ENCODE measurements at regions not wholly inside any gene's neighbourhood (a gene's known extent, or its start where the extent isn't known, plus 50 kb on each side); places are given as distances from the start of the nearest gene placed in this dataset.

GRCh38 chr13:63414247-63414646 lies 1998.6 kb upstream of the PCDH20 start:
- H3K27ac ChIP-seq = no peak overlapping the region
- H3K4me2 ChIP-seq = no peak overlapping the region
- no peaks in the 10 kb centered on the region for H3K36me3 ChIP-seq
- no peak overlapping the region for H3K4me3 ChIP-seq
- TF ChIP-seq Cebpa-rat (IDR thresholded peaks at IDR 0.05) = no peak
- H3K27me3 ChIP-seq = no peaks in the 10 kb centered on the region
- H3K9ac ChIP-seq = no peak overlapping the region
- no peaks in the 10 kb centered on the region for H4K20me1 ChIP-seq
- H3K9me3 ChIP-seq = no peaks in the 10 kb centered on the region
- no peaks in the 10 kb centered on the region for H3K4me1 ChIP-seq

- no peak overlapping the region for H3K4me2 ChIP-seq
These were observed 1994.2 kb upstream of the PCDH20 start for GRCh38 chr13:63409791-63410351.

GRCh38 chr13:63408331-63409189 lies 1992.9 kb upstream of the PCDH20 start:
- TF ChIP-seq Cebpa-rat (IDR thresholded peaks at IDR 0.05) = no peak
- no peak overlapping the region for H3K4me2 ChIP-seq
- no peak overlapping the region for H3K9ac ChIP-seq
- H3K27ac ChIP-seq = no peak overlapping the region
- no peaks in the 10 kb centered on the region for H3K27me3 ChIP-seq
- H3K9me3 ChIP-seq = no peaks in the 10 kb centered on the region
- H4K20me1 ChIP-seq = no peaks in the 10 kb centered on the region
- H3K36me3 ChIP-seq = no peaks in the 10 kb centered on the region
- no peak overlapping the region for H3K4me3 ChIP-seq
- H3K4me1 ChIP-seq = no peaks in the 10 kb centered on the region

More at GRCh38 chr13:63409791-63410351, 1994.2 kb upstream of the PCDH20 start:
- H3K9me3 ChIP-seq = no peaks in the 10 kb centered on the region
- H3K36me3 ChIP-seq = no peaks in the 10 kb centered on the region
- no peak overlapping the region for H3K4me3 ChIP-seq
- no peak for TF ChIP-seq Cebpa-rat (IDR thresholded peaks at IDR 0.05)
- H3K27ac ChIP-seq = no peak overlapping the region
- no peak overlapping the region for H3K9ac ChIP-seq
- H3K27me3 ChIP-seq = no peaks in the 10 kb centered on the region
- no peaks in the 10 kb centered on the region for H4K20me1 ChIP-seq
- H3K4me1 ChIP-seq = no peaks in the 10 kb centered on the region

- Histone ChIP-seq H4K20me1 (no peaks in the 10 kb centered on the region), H3K9me3 (no peaks in the 10 kb centered on the region), H3K36me3 (no peaks in the 10 kb centered on the region), H3K27me3 (no peaks in the 10 kb centered on the region), H3K27ac (no peak overlapping the region), H3K4me3 (no peak overlapping the region), H3K4me1 (no peaks in the 10 kb centered on the region), H3K4me2 (no peak overlapping the region), H3K9ac (no peak overlapping the region)
- TF ChIP-seq Cebpa-rat (IDR thresholded peaks at IDR 0.05) = no peak
These were observed 1988.1 kb upstream of the PCDH20 start for GRCh38 chr13:63403733-63404132.

- Histone ChIP-seq H3K36me3 (no peaks in the 10 kb centered on the region), H4K20me1 (no peaks in the 10 kb centered on the region), H3K27ac (no peak overlapping the region), H3K9me3 (no peaks in the 10 kb centered on the region), H3K4me3 (no peak overlapping the region), H3K9ac (no peak overlapping the region), H3K4me1 (no peaks in the 10 kb centered on the region), H3K27me3 (no peaks in the 10 kb centered on the region), H3K4me2 (no peak overlapping the region)
- TF ChIP-seq Cebpa-rat (IDR thresholded peaks at IDR 0.05) = no peak
These were observed 1981.1 kb upstream of the PCDH20 start for GRCh38 chr13:63396746-63397145.

GRCh38 chr13:63393112-63393511 lies 1977.5 kb upstream of the PCDH20 start:
- H3K4me1 ChIP-seq = no peaks in the 10 kb centered on the region
- H3K9ac ChIP-seq = no peak overlapping the region
- H3K4me2 ChIP-seq = no peak overlapping the region
- H3K27ac ChIP-seq = no peak overlapping the region
- H3K27me3 ChIP-seq = no peaks in the 10 kb centered on the region
- H4K20me1 ChIP-seq = no peaks in the 10 kb centered on the region
- no peak overlapping the region for H3K4me3 ChIP-seq
- H3K9me3 ChIP-seq = no peaks in the 10 kb centered on the region
- H3K36me3 ChIP-seq = no peaks in the 10 kb centered on the region
- TF ChIP-seq Cebpa-rat (IDR thresholded peaks at IDR 0.05) = no peak

GRCh38 chr13:63389756-63390155 lies 1974.1 kb upstream of the PCDH20 start:
- no peak overlapping the region for H3K4me3 ChIP-seq
- no peaks in the 10 kb centered on the region for H4K20me1 ChIP-seq
- no peaks in the 10 kb centered on the region for H3K27me3 ChIP-seq
- H3K4me2 ChIP-seq = no peak overlapping the region
- H3K36me3 ChIP-seq = no peaks in the 10 kb centered on the region
- H3K4me1 ChIP-seq = no peaks in the 10 kb centered on the region
- no peaks in the 10 kb centered on the region for H3K9me3 ChIP-seq
- no peak overlapping the region for H3K27ac ChIP-seq
- TF ChIP-seq Cebpa-rat (IDR thresholded peaks at IDR 0.05) = no peak
- no peak overlapping the region for H3K9ac ChIP-seq

GRCh38 chr13:63381078-63381859 lies 1965.6 kb upstream of the PCDH20 start:
- no peak overlapping the region for H3K9ac ChIP-seq
- no peak for TF ChIP-seq Cebpa-rat (IDR thresholded peaks at IDR 0.05)
- H3K4me2 ChIP-seq = no peak overlapping the region
- H3K9me3 ChIP-seq = no peaks in the 10 kb centered on the region
- no peaks in the 10 kb centered on the region for H3K4me1 ChIP-seq
- no peak overlapping the region for H3K4me3 ChIP-seq
- no peaks in the 10 kb centered on the region for H3K36me3 ChIP-seq
- H3K27ac ChIP-seq = no peak overlapping the region
- H3K27me3 ChIP-seq = no peaks in the 10 kb centered on the region
- no peaks in the 10 kb centered on the region for H4K20me1 ChIP-seq

- H4K20me1 ChIP-seq = no peaks in the 10 kb centered on the region
These were observed 1962.3 kb upstream of the PCDH20 start for GRCh38 chr13:63377986-63378385.

GRCh38 chr13:63370101-63370500 lies 1954.5 kb upstream of the PCDH20 start:
- Histone ChIP-seq H3K27ac (no peak overlapping the region), H3K27me3 (no peaks in the 10 kb centered on the region), H3K4me1 (no peaks in the 10 kb centered on the region), H3K9me3 (peaks cover 13% of the 10 kb centered on the region), H3K4me2 (no peak overlapping the region), H3K4me3 (no peak overlapping the region), H3K36me3 (no peaks in the 10 kb centered on the region), H4K20me1 (no peaks in the 10 kb centered on the region), H3K9ac (no peak overlapping the region)
- TF ChIP-seq Cebpa-rat (IDR thresholded peaks at IDR 0.05) = no peak

More at GRCh38 chr13:63377986-63378385, 1962.3 kb upstream of the PCDH20 start:
- Histone ChIP-seq H3K9me3 (no peaks in the 10 kb centered on the region), H3K27ac (no peak overlapping the region), H3K36me3 (no peaks in the 10 kb centered on the region), H3K27me3 (no peaks in the 10 kb centered on the region), H3K4me1 (no peaks in the 10 kb centered on the region), H3K4me3 (no peak overlapping the region), H3K9ac (no peak overlapping the region), H3K4me2 (no peak overlapping the region)
- no peak for TF ChIP-seq Cebpa-rat (IDR thresholded peaks at IDR 0.05)

Measured in BLaER1 (cell line).